Fibroblast of lung (primary cell): ENCODE measurements at regions not wholly inside any gene's neighbourhood (a gene's known extent, or its start where the extent isn't known, plus 50 kb on each side); places are given as distances from the start of the nearest gene placed in this dataset.

Experiments used
- DNase-seq, 2 donors: peaks; one replicate each; pipeline versions ENCODE4 v3.0.0 to v3.0.0-alpha.2; 2010; ENCODE audit warnings: low read depth in 2 of 2
- H2AFZ ChIP-seq: 2 replicates; pipeline ENCODE4 v1.5.1; 2012; ENCODE audit warnings: low read length, control low read depth, inconsistent platforms
- H3K27ac ChIP-seq: 2 replicates; pipeline ENCODE4 v1.5.1; 2011; ENCODE audit warnings: low read length, control low read depth; ENCODE audit not compliant: insufficient read depth
- H3K27me3 ChIP-seq: 2 replicates; pipeline ENCODE4 v1.5.1; 2011; ENCODE audit warnings: mild to moderate bottlenecking, low read length; ENCODE audit not compliant: control insufficient read depth, insufficient read depth
- H3K36me3 ChIP-seq: 2 replicates; pipeline ENCODE4 v1.5.1; 2011; ENCODE audit warnings: low read length; ENCODE audit not compliant: control insufficient read depth, insufficient read depth
- H3K4me1 ChIP-seq: 2 replicates; pipeline ENCODE4 v1.5.1; 2011; ENCODE audit warnings: low read length; ENCODE audit not compliant: control insufficient read depth, insufficient read depth; ENCODE audit errors: extremely low read depth
- H3K4me2 ChIP-seq: 2 replicates; pipeline ENCODE4 v1.5.1; 2011; ENCODE audit warnings: low read length, control low read depth; ENCODE audit not compliant: insufficient read depth; ENCODE audit errors: extremely low read depth
- H3K4me3 ChIP-seq, 4 experiments: fragments of 200-600 bp in 1 of 4; sonication (generic) in 1 of 4; replicated peaks in 1 of 4; 2 replicates each; pipeline ENCODE4 v1.5.1; 2011 to 2016; ENCODE audit warnings: low read length in 4 of 4, low read depth in 3 of 4, mild to moderate bottlenecking in 3 of 4, control low read depth in 2 of 4, inconsistent platforms in 1 of 4, mixed read lengths in 1 of 4; ENCODE audit not compliant: insufficient read depth in 1 of 4; ENCODE audit errors: control extremely low read depth in 1 of 4
- H3K79me2 ChIP-seq: 2 replicates; pipeline ENCODE4 v1.5.1; 2012; ENCODE audit warnings: mild to moderate bottlenecking, low read length, inconsistent platforms; ENCODE audit not compliant: control insufficient read depth, insufficient read depth
- H3K9ac ChIP-seq: 2 replicates; pipeline ENCODE4 v1.5.1; 2011; ENCODE audit warnings: mild to moderate bottlenecking, low read length, control low read depth; ENCODE audit not compliant: insufficient read depth
- H3K9me3 ChIP-seq: 2 replicates; pipeline ENCODE4 v1.5.1; 2012; ENCODE audit warnings: low read depth, low read length; ENCODE audit not compliant: control insufficient read depth, insufficient read depth
- H4K20me1 ChIP-seq: 2 replicates; pipeline ENCODE4 v1.5.1; 2011; ENCODE audit warnings: low read length; ENCODE audit not compliant: control insufficient read depth, insufficient read depth; ENCODE audit errors: extremely low read depth
- EZH2 ChIP-seq: IDR thresholded peaks from 2 replicates; pipeline ENCODE4 v1.5.1; 2012; ENCODE audit warnings: low read length, control low read depth, mild to moderate bottlenecking; ENCODE audit errors: missing control alignments
- TF ChIP-seq, protein P1 (sequence below), 2 donors: IDR thresholded peaks in 1 of 2; conservative IDR thresholded peaks in 1 of 2; 1 replicate in 1 of 2; 2 replicates in 1 of 2; pipeline ENCODE4 v1.5.1; 2011 to 2012; ENCODE audit warnings: low read length in 2 of 2, control low read depth in 1 of 2, inconsistent platforms in 1 of 2, low read depth in 1 of 2, mild to moderate bottlenecking in 1 of 2

DNA sequence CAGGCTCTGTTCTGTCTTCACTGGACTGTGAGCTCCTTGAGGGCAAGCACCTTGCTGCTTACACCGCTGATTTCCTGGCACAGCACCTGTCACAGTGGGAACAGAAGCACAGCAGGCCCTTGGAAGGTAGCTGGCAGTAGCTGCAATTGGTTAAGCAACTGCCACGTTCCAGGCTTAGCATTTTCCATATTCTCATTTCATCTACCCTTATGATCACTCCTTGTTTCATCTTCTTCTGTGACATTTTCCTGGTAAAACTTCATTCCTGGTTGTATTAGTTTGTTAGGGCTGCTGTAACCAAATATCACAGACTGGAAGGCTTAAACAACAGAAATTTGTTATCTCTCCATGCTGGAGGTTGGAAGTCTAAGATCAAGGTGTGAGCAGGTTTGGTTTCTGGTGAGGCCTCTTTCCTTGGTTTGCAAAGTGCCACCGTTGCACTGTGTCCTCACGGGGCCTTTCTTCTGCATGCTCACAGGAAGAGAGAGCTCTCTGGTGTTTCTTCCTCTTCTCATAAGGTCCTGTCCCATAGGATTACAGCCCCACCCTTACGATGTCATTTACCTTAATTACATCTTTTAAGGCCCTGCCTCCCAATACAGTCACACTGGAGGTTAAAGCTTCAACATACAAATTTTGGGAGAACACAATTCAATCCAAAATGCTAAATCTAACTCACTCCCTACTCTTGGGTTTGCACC, 121.7 kb upstream of the CPSF6 start:
- Histone ChIP-seq H3K4me3 (no peak overlapping the region), H3K36me3 (no peaks in the 10 kb centered on the region), H3K9ac (no peak overlapping the region), H4K20me1 (no peaks in the 10 kb centered on the region), H3K79me2 (no peaks in the 10 kb centered on the region), H3K4me1 (no peaks in the 10 kb centered on the region), H3K4me2 (no peak overlapping the region), H2AFZ (no peak overlapping the region), H3K27ac (no peak overlapping the region), H3K9me3 (no peaks in the 10 kb centered on the region), H3K27me3 (peaks cover 2% of the 10 kb centered on the region)
- DNase-seq: no peak
- TF ChIP-seq, protein P1, sequence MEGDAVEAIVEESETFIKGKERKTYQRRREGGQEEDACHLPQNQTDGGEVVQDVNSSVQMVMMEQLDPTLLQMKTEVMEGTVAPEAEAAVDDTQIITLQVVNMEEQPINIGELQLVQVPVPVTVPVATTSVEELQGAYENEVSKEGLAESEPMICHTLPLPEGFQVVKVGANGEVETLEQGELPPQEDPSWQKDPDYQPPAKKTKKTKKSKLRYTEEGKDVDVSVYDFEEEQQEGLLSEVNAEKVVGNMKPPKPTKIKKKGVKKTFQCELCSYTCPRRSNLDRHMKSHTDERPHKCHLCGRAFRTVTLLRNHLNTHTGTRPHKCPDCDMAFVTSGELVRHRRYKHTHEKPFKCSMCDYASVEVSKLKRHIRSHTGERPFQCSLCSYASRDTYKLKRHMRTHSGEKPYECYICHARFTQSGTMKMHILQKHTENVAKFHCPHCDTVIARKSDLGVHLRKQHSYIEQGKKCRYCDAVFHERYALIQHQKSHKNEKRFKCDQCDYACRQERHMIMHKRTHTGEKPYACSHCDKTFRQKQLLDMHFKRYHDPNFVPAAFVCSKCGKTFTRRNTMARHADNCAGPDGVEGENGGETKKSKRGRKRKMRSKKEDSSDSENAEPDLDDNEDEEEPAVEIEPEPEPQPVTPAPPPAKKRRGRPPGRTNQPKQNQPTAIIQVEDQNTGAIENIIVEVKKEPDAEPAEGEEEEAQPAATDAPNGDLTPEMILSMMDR (conservative IDR thresholded peaks at IDR 0.05 in 1 of 2, IDR thresholded peaks at IDR 0.05 in 1 of 2; ENCODE audit: low read depth in 1 of 2, low read length in 2 of 2): no peak
- TF ChIP-seq EZH2: no peak

- Histone ChIP-seq H3K4me2 (no peak overlapping the region), H3K27me3 (peaks cover 2% of the 10 kb centered on the region), H3K36me3 (no peaks in the 10 kb centered on the region), H3K27ac (no peak overlapping the region), H3K9ac (no peak overlapping the region), H2AFZ (no peak overlapping the region), H4K20me1 (no peaks in the 10 kb centered on the region), H3K9me3 (no peaks in the 10 kb centered on the region), H3K4me3 (no peak overlapping the region), H3K79me2 (no peaks in the 10 kb centered on the region), H3K4me1 (no peaks in the 10 kb centered on the region)
- no peak for TF ChIP-seq EZH2
- TF ChIP-seq, protein P1 (conservative IDR thresholded peaks at IDR 0.05 in 1 of 2, IDR thresholded peaks at IDR 0.05 in 1 of 2; ENCODE audit: low read depth in 1 of 2, low read length in 2 of 2): no peak
- DNase-seq: no peak
Observed at GRCh38 chr12:69118516-69118915, 120.9 kb upstream of the CPSF6 start.

DNA sequence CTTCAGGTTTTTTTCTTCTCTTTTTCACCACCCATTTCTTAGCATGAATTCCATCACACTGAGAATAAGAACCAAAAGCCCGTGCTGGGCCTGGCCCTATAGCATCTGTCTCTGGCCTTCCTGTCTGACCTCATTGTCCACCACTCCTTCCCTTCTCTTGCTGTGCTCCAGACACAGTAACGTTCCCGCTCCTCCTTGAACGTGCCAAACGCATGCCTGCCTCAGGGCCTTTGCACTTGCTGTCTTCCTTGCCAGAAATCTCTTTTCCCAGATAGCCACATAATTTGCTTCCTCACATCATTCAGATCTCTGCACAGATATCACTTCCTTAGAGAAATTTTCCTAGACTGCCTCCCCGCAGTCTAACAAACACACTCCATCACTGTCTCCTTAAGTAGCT, 119.6 kb upstream of the CPSF6 start:
- Histone ChIP-seq H3K27ac (no peak overlapping the region), H2AFZ (no peak overlapping the region), H3K4me3 (no peak overlapping the region), H3K9me3 (no peaks in the 10 kb centered on the region), H3K9ac (no peak overlapping the region), H3K36me3 (no peaks in the 10 kb centered on the region), H3K27me3 (peaks cover 2% of the 10 kb centered on the region), H3K4me2 (no peak overlapping the region), H4K20me1 (no peaks in the 10 kb centered on the region), H3K4me1 (no peaks in the 10 kb centered on the region), H3K79me2 (no peaks in the 10 kb centered on the region)
- no peak for TF ChIP-seq EZH2
- TF ChIP-seq, protein P1 (conservative IDR thresholded peaks at IDR 0.05 in 1 of 2, IDR thresholded peaks at IDR 0.05 in 1 of 2; ENCODE audit: low read depth in 1 of 2, low read length in 2 of 2): no peak
- no peak for DNase-seq
